Neural progenitor cell (in vitro differentiated cells): ENCODE measurements at regions not wholly inside any gene's neighbourhood (a gene's known extent, or its start where the extent isn't known, plus 50 kb on each side); places are given as distances from the start of the nearest gene placed in this dataset.

ENCODE experiments used
- DNase-seq: peaks from one replicate; pipeline ENCODE4 v3.0.0-alpha.2; 2016; ENCODE audit warnings: low spot score
- H2AFZ ChIP-seq: fragments of 200-600 bp; sonication (generic); replicated peaks from 2 replicates; pipeline ENCODE4 v1.6.1; 2016; ENCODE audit warnings: antibody characterized with exemption
- H3F3A ChIP-seq: fragments of 200-600 bp; sonication (generic); 2 replicates; pipeline ENCODE4 v1.6.1; 2016; ENCODE audit warnings: antibody characterized with exemption, low read depth
- H3K27ac ChIP-seq: fragments of 200-600 bp; sonication (generic); 2 replicates; pipeline ENCODE4 v1.5.1; 2016; ENCODE audit warnings: mild to moderate bottlenecking
- H3K27me3 ChIP-seq: fragments of 200-600 bp; sonication (generic); 2 replicates; pipeline ENCODE4 v1.6.1; 2016; ENCODE audit warnings: mild to moderate bottlenecking, moderate library complexity
- H3K36me3 ChIP-seq: fragments of 200-600 bp; sonication (generic); 2 replicates; pipeline ENCODE4 v1.5.1; 2016
- H3K4me1 ChIP-seq: fragments of 200-600 bp; sonication (generic); 2 replicates; pipeline ENCODE4 v1.6.1; 2016; ENCODE audit warnings: mixed run types
- H3K4me2 ChIP-seq: fragments of 200-600 bp; sonication (generic); 2 replicates; pipeline ENCODE4 v1.6.1; 2016
- H3K4me3 ChIP-seq: fragments of 200-600 bp; sonication (generic); 2 replicates; pipeline ENCODE4 v1.5.1; 2016
- H3K79me2 ChIP-seq: fragments of 200-600 bp; sonication (generic); 2 replicates; pipeline ENCODE4 v1.6.1; 2016; ENCODE audit warnings: low read depth
- H3K9ac ChIP-seq: fragments of 200-600 bp; sonication (generic); 2 replicates; pipeline ENCODE4 v1.6.1; 2016
- H3K9me3 ChIP-seq: fragments of 200-600 bp; sonication (generic); 2 replicates; pipeline ENCODE4 v1.5.1; 2016; ENCODE audit warnings: low read depth
- H4K20me1 ChIP-seq: fragments of 200-600 bp; sonication (generic); 2 replicates; pipeline ENCODE4 v1.6.1; 2016; ENCODE audit warnings: low read depth
- H3K27ac Mint-ChIP-seq: 3 replicates; pipeline ENCODE4 v1.8.0; 2021; ENCODE audit warnings: mixed read lengths
- H3K27me3 Mint-ChIP-seq: 2 replicates; pipeline ENCODE4 v1.8.0; 2022; ENCODE audit warnings: low read depth, mild to moderate bottlenecking, inconsistent platforms, moderate library complexity, mixed read lengths; ENCODE audit not compliant: insufficient read depth
- H3K36me3 Mint-ChIP-seq: 3 replicates; pipeline ENCODE4 v1.8.0; 2021; ENCODE audit warnings: mixed read lengths
- H3K4me1 Mint-ChIP-seq: 3 replicates; pipeline ENCODE4 v1.8.0; 2021; ENCODE audit warnings: mixed read lengths
- H3K4me3 Mint-ChIP-seq: 3 replicates; pipeline ENCODE4 v1.8.0; 2021; ENCODE audit warnings: mild to moderate bottlenecking, moderate library complexity, mixed read lengths
- H3K9me3 Mint-ChIP-seq: 3 replicates; pipeline ENCODE4 v1.8.0; 2020; ENCODE audit warnings: mixed read lengths
- CTCF ChIP-seq: fragments of 200-600 bp; sonication (generic); IDR thresholded peaks from 2 replicates; pipeline ENCODE4 v1.5.1; 2017; ENCODE audit warnings: antibody characterized with exemption, mild to moderate bottlenecking
- EZH2 ChIP-seq: fragments of 200-600 bp; sonication (generic); IDR thresholded peaks from 2 replicates; pipeline ENCODE4 v1.6.1; 2017; ENCODE audit warnings: antibody characterized with exemption, mild to moderate bottlenecking, moderate library complexity
- EZH2phosphoT487 ChIP-seq: fragments of 200-600 bp; sonication (generic); IDR thresholded peaks from 2 replicates; pipeline ENCODE4 v1.6.1; 2017; ENCODE audit warnings: antibody characterized with exemption

- Histone ChIP-seq H3K36me3 (no peaks in the 10 kb centered on the region), H3K79me2 (no peaks in the 10 kb centered on the region), H2AFZ (no peak overlapping the region), H3F3A (peaks cover 17% of the 10 kb centered on the region), H3K9ac (no peak overlapping the region), H3K4me3 (no peak overlapping the region), H3K27ac (peak overlapping the region; percentile 30), H3K9me3 (no peaks in the 10 kb centered on the region), H4K20me1 (no peaks in the 10 kb centered on the region), H3K4me2 (peak overlapping the region; percentile 73), H3K4me1 (peaks cover 29% of the 10 kb centered on the region), H3K27me3 (no peaks in the 10 kb centered on the region)
- peaks cover 23% of the 10 kb centered on the region for H3K4me1 Mint-ChIP-seq
- no peak overlapping the region for H3K27ac Mint-ChIP-seq
- no peak for TF ChIP-seq CTCF
- TF ChIP-seq EZH2phosphoT487 = no peak
- no peak for TF ChIP-seq EZH2
- no peak overlapping the region for H3K4me3 Mint-ChIP-seq
- no peaks in the 10 kb centered on the region for H3K27me3 Mint-ChIP-seq
- H3K36me3 Mint-ChIP-seq = no peaks in the 10 kb centered on the region
- H3K9me3 Mint-ChIP-seq = peaks cover 5% of the 10 kb centered on the region
- DNase-seq = no peak
Measured at GRCh38 chr3:110166791-110167190, 829.4 kb upstream of the DPPA4 start.

- Histone ChIP-seq H4K20me1 (no peaks in the 10 kb centered on the region), H2AFZ (no peak overlapping the region), H3K9ac (no peak overlapping the region), H3K4me2 (no peak overlapping the region), H3K27ac (no peak overlapping the region), H3F3A (no peaks in the 10 kb centered on the region), H3K9me3 (no peaks in the 10 kb centered on the region), H3K36me3 (no peaks in the 10 kb centered on the region), H3K27me3 (no peaks in the 10 kb centered on the region), H3K79me2 (no peaks in the 10 kb centered on the region), H3K4me1 (peaks cover 15% of the 10 kb centered on the region), H3K4me3 (no peak overlapping the region)
- no peak for DNase-seq
- H3K4me3 Mint-ChIP-seq = no peak overlapping the region
- no peaks in the 10 kb centered on the region for H3K36me3 Mint-ChIP-seq
- H3K27me3 Mint-ChIP-seq = no peaks in the 10 kb centered on the region
- H3K4me1 Mint-ChIP-seq = peaks cover 15% of the 10 kb centered on the region
- TF ChIP-seq CTCF (no peak), EZH2phosphoT487 (no peak), EZH2 (no peak)
- H3K27ac Mint-ChIP-seq = no peak overlapping the region
- no peaks in the 10 kb centered on the region for H3K9me3 Mint-ChIP-seq
Measured at GRCh38 chr3:110174908-110175307, 837.6 kb upstream of the DPPA4 start.

- Histone ChIP-seq H3K27ac (no peak overlapping the region), H3F3A (no peaks in the 10 kb centered on the region), H3K4me3 (no peak overlapping the region), H4K20me1 (no peaks in the 10 kb centered on the region), H3K79me2 (no peaks in the 10 kb centered on the region), H3K4me2 (peak overlapping the region; percentile 23), H3K4me1 (peaks cover 15% of the 10 kb centered on the region), H2AFZ (no peak overlapping the region), H3K27me3 (no peaks in the 10 kb centered on the region), H3K9ac (no peak overlapping the region), H3K36me3 (no peaks in the 10 kb centered on the region), H3K9me3 (no peaks in the 10 kb centered on the region)
- Mint-ChIP-seq H3K27me3 (no peaks in the 10 kb centered on the region), H3K27ac (no peak overlapping the region), H3K9me3 (no peaks in the 10 kb centered on the region), H3K36me3 (no peaks in the 10 kb centered on the region), H3K4me3 (no peak overlapping the region), H3K4me1 (peaks cover 23% of the 10 kb centered on the region)
- no peak for TF ChIP-seq EZH2phosphoT487
- no peak for TF ChIP-seq EZH2
- TF ChIP-seq CTCF = no peak
- DNase-seq = peak; percentile 17
Measured at GRCh38 chr3:110178965-110179364, 841.6 kb upstream of the DPPA4 start.

- no peak overlapping the region for H2AFZ ChIP-seq
- no peak overlapping the region for H3K9ac ChIP-seq
- no peaks in the 10 kb centered on the region for H3K79me2 ChIP-seq
- H3K36me3 ChIP-seq = no peaks in the 10 kb centered on the region
- peaks cover 15% of the 10 kb centered on the region for H3K4me1 ChIP-seq
- Mint-ChIP-seq H3K9me3 (no peaks in the 10 kb centered on the region), H3K4me1 (peaks cover 23% of the 10 kb centered on the region), H3K27me3 (no peaks in the 10 kb centered on the region), H3K36me3 (no peaks in the 10 kb centered on the region), H3K4me3 (no peak overlapping the region), H3K27ac (no peak overlapping the region)
- H4K20me1 ChIP-seq = no peaks in the 10 kb centered on the region
- H3K4me2 ChIP-seq = no peak overlapping the region
- H3F3A ChIP-seq = no peaks in the 10 kb centered on the region
- no peak overlapping the region for H3K27ac ChIP-seq
- no peaks in the 10 kb centered on the region for H3K9me3 ChIP-seq
- DNase-seq = no peak
- TF ChIP-seq EZH2phosphoT487 = no peak
- no peak for TF ChIP-seq EZH2
- no peak for TF ChIP-seq CTCF
- no peak overlapping the region for H3K4me3 ChIP-seq
- no peaks in the 10 kb centered on the region for H3K27me3 ChIP-seq
Measured at GRCh38 chr3:110180733-110181132, 843.4 kb upstream of the DPPA4 start.
